ENCODE measurements at regions not wholly inside any gene's neighbourhood (a gene's known extent, or its start where the extent isn't known, plus 50 kb on each side); places are given as distances from the start of the nearest gene placed in this dataset.

DNA sequence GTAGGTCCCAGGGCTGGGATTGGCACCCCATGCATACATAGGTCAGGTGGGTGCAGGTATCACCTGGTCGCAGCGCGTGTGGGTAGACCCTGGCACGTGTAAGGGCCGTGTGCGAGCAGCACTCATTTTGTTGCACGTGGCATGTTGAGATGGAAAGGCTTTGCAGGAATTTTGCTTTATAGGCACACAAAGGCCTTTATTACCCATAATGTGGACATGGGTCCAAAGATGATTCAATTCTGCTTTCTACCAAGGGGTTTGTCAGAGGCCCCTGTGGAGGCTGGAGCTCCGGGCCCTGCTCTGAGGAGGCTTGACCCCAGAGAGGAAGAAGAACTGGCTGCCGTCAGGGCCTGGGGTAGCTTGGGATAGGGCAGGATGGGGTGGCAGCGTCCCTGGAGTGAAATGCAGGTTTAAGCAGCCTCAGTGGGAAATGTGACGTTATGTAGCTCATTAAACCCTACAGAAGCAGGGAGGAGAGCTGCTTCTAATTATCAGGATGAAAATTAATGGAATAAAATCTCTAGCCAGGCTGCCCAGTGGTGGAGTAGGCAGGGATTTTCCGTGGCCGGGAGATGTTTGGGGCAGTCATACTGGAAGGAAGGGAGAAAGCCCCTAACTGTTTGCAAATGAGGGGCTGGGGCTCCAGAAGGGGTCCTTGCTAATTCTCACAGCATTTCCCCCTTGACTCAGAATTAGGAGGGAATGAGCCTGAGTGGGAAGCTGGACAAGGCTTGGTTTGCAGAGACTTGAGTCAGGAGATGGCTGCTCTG, 103.3 kb upstream of the PITX1 start:
- no peak overlapping the region for H3K4me2 ChIP-seq (ENCODE audit: insufficient read depth, low read length)
- no peak overlapping the region for H2AFZ ChIP-seq (ENCODE audit: low read depth, low read length)
- H3K4me1 ChIP-seq (ENCODE audit: control insufficient read depth, extremely low read depth, insufficient read depth, low read length), result no peaks in the 10 kb centered on the region
- H3K9me3 ChIP-seq (replicated peaks; ENCODE audit: control insufficient read depth, insufficient read depth, low read length), result no peaks in the 10 kb centered on the region
- intact Hi-C loops (cut with micrococcal nuclease), result no loop called here
- no peak overlapping the region for H3K27ac ChIP-seq (ENCODE audit: insufficient read depth, low read depth, low read length)
- H3K27me3 ChIP-seq (ENCODE audit: control insufficient read depth in 2 of 2, insufficient read depth in 2 of 2, low read length in 2 of 2), result peaks cover 0 to 6% of the 10 kb centered on the region in 2 experiments
- no peak overlapping the region for H3K9ac ChIP-seq (replicated peaks; ENCODE audit: extremely low read depth, insufficient read depth, low read length)
- CTCF ChIA-PET, result no interaction called here
- no peaks in the 10 kb centered on the region for H4K20me1 ChIP-seq (replicated peaks; ENCODE audit: control insufficient read depth, extremely low read depth, insufficient read depth, low read length)
- no peak overlapping the region for H3K4me3 ChIP-seq (replicated peaks in 1 of 3; ENCODE audit: insufficient read depth in 1 of 3, low read depth in 1 of 3, low read length in 3 of 3)
- FAIRE-seq (no peak), DNase-seq (ENCODE audit: low read depth, low spot score) (no peak)
- no TSS peak for BruUV-seq (replicated peaks)
- dilution Hi-C loops (cut with MboI; ENCODE audit: extremely low pct_ligation_motif_present, low sequenced_read_pairs), result no loop called here
- H3K79me2 ChIP-seq (ENCODE audit: control insufficient read depth, insufficient read depth, low read length), result no peaks in the 10 kb centered on the region
- no peaks in the 10 kb centered on the region for H3K9me1 ChIP-seq (replicated peaks; ENCODE audit: control insufficient read depth, extremely low read depth, insufficient read depth, low read length)
- TF ChIP-seq, protein P1, sequence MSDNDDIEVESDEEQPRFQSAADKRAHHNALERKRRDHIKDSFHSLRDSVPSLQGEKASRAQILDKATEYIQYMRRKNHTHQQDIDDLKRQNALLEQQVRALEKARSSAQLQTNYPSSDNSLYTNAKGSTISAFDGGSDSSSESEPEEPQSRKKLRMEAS (IDR thresholded peaks at IDR 0.05; ENCODE audit: insufficient read depth, insufficient read length), result no peak
- TF ChIP-seq GATA2 (IDR thresholded peaks at IDR 0.05; ENCODE audit: insufficient read depth, insufficient read length, low read depth, low read length) (no peak), POLR2AphosphoS5 (IDR thresholded peaks at IDR 0.05; ENCODE audit: insufficient read depth, low read depth, low read length) (no peak), MYC (IDR thresholded peaks at IDR 0.05; ENCODE audit: low read depth, low read length) (no peak), FOS (IDR thresholded peaks at IDR 0.05; ENCODE audit: borderline replicate concordance, insufficient read depth, low read length) (no peak), POLR2A (IDR thresholded peaks at IDR 0.05; ENCODE audit: low read depth, low read length) (no peak), EZH2 (IDR thresholded peaks at IDR 0.05; ENCODE audit: borderline replicate concordance, low read depth, low read length, severe bottlenecking) (no peak), JUN (IDR thresholded peaks at IDR 0.05; ENCODE audit: borderline replicate concordance, insufficient read depth, insufficient read length, low read depth) (no peak)
- TF ChIP-seq, protein P2, sequence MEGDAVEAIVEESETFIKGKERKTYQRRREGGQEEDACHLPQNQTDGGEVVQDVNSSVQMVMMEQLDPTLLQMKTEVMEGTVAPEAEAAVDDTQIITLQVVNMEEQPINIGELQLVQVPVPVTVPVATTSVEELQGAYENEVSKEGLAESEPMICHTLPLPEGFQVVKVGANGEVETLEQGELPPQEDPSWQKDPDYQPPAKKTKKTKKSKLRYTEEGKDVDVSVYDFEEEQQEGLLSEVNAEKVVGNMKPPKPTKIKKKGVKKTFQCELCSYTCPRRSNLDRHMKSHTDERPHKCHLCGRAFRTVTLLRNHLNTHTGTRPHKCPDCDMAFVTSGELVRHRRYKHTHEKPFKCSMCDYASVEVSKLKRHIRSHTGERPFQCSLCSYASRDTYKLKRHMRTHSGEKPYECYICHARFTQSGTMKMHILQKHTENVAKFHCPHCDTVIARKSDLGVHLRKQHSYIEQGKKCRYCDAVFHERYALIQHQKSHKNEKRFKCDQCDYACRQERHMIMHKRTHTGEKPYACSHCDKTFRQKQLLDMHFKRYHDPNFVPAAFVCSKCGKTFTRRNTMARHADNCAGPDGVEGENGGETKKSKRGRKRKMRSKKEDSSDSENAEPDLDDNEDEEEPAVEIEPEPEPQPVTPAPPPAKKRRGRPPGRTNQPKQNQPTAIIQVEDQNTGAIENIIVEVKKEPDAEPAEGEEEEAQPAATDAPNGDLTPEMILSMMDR (IDR thresholded peaks at IDR 0.05; ENCODE audit: extremely low read depth in 1 of 2, insufficient read depth in 1 of 2, low read depth in 1 of 2, low read length in 2 of 2), result no peak
- H3K36me3 ChIP-seq (ENCODE audit: control insufficient read depth in 2 of 2, extremely low read depth in 1 of 2, insufficient read depth in 2 of 2, low read length in 2 of 2), result no peaks in the 10 kb centered on the region
- POLR2A ChIA-PET, result no interaction called here
